CD4-positive, alpha-beta T cell (primary cell): ENCODE measurements at regions not wholly inside any gene's neighbourhood (a gene's known extent, or its start where the extent isn't known, plus 50 kb on each side); places are given as distances from the start of the nearest gene placed in this dataset.

Experiments
- ATAC-seq: fragments of 200-7000 bp; cut with Tn5 transposase; one replicate; pipeline ENCODE4 v1.10.0; 2022; ENCODE audit warnings: mild to moderate bottlenecking; ENCODE audit not compliant: poor library complexity
- CTCF ChIA-PET: fragments of 350-600 bp; sonication (Branson Sonifier 250); formaldehyde crosslinking; loops from one replicate; lab custom pipeline; 2021; ENCODE audit warnings: antibody characterized with exemption, inconsistent platforms; lab: Charles Lee
- POLR2A ChIA-PET: fragments of 350-600 bp; sonication (Branson Sonifier 250); formaldehyde crosslinking; loops from one replicate; lab custom pipeline; 2021; ENCODE audit warnings: antibody characterized with exemption, inconsistent platforms; lab: Charles Lee
- DNase-seq, 14 experiments: peaks; one replicate each; pipeline ENCODE4 v3.0.0-alpha.2; 2013 to 2020; ENCODE audit warnings: mixed read lengths in 2 of 14
- H3K27ac ChIP-seq, 2 donors: one replicate each; pipeline versions ENCODE4 v1.5.1 to v1.7.0; 2013; ENCODE audit warnings: low read length in 2 of 2, low read depth in 1 of 2, mild to moderate bottlenecking in 1 of 2
- H3K27me3 ChIP-seq, 2 experiments: 1 replicate in 1 of 2; 2 replicates in 1 of 2; pipeline versions ENCODE4 v1.6.1 to v1.7.0; 2013; ENCODE audit warnings: low read length in 2 of 2, control low read depth in 1 of 2, mild to moderate bottlenecking in 1 of 2, moderate library complexity in 1 of 2; ENCODE audit not compliant: insufficient read depth in 2 of 2, control insufficient read depth in 1 of 2
- H3K36me3 ChIP-seq: one replicate; pipeline ENCODE4 v1.6.1; 2013; ENCODE audit warnings: low read length, control low read depth; ENCODE audit not compliant: insufficient read depth
- H3K4me1 ChIP-seq: one replicate; pipeline ENCODE4 v1.6.1; 2013; ENCODE audit warnings: low read length, control low read depth; ENCODE audit not compliant: insufficient read depth
- H3K4me3 ChIP-seq: one replicate; pipeline ENCODE4 v1.5.1; 2013; ENCODE audit warnings: mild to moderate bottlenecking, low read length, moderate library complexity
- H3K9me3 ChIP-seq, 2 experiments: 1 replicate in 1 of 2; 2 replicates in 1 of 2; pipeline versions ENCODE4 v1.6.1 to v1.7.0; 2013; ENCODE audit warnings: low read length in 2 of 2, mild to moderate bottlenecking in 2 of 2, control low read depth in 1 of 2, moderate library complexity in 1 of 2; ENCODE audit not compliant: control insufficient read depth in 1 of 2, insufficient read depth in 1 of 2
- H3K27ac Mint-ChIP-seq: one replicate; pipeline ENCODE4 v1.8.0; 2020; ENCODE audit warnings: mixed read lengths
- H3K27me3 Mint-ChIP-seq: one replicate; pipeline ENCODE4 v1.8.0; 2021; ENCODE audit warnings: mixed read lengths
- H3K36me3 Mint-ChIP-seq: one replicate; pipeline ENCODE4 v1.8.0; 2021; ENCODE audit warnings: low read depth, mixed read lengths
- H3K4me1 Mint-ChIP-seq: one replicate; pipeline ENCODE4 v1.8.0; 2021; ENCODE audit warnings: low read depth, mixed read lengths
- H3K4me3 Mint-ChIP-seq: one replicate; pipeline ENCODE4 v1.8.0; 2020; ENCODE audit warnings: mild to moderate bottlenecking, mixed read lengths
- H3K9me3 Mint-ChIP-seq: one replicate; pipeline ENCODE4 v1.8.0; 2020; ENCODE audit warnings: mixed read lengths
- CTCF ChIP-seq: fragments of 200-600 bp; IDR thresholded peaks from one replicate; pipeline ENCODE4 v1.8.0; 2022; ENCODE audit warnings: antibody characterized with exemption, mild to moderate bottlenecking
- intact Hi-C, 2 experiments: fragments of 100-400 bp; cut with DNase I in 1 of 2; cut with micrococcal nuclease in 1 of 2; formaldehyde crosslinking; loops; one replicate each; pipeline versions ENCODE4 v1.15.1 to v1.9.0; 2023 to 2025; cut with DNase I, micrococcal nuclease

- H3K9me3 ChIP-seq = no peaks in the 10 kb centered on the region
- no peaks in the 10 kb centered on the region for H3K27me3 ChIP-seq
- Mint-ChIP-seq H3K27me3 (peaks cover 4% of the 10 kb centered on the region), H3K27ac (no peak overlapping the region), H3K4me1 (no peaks in the 10 kb centered on the region), H3K9me3 (no peaks in the 10 kb centered on the region), H3K36me3 (no peaks in the 10 kb centered on the region), H3K4me3 (no peak overlapping the region)
- TF ChIP-seq CTCF = no peak
- no peak overlapping the region for H3K4me3 ChIP-seq
- ATAC-seq (no peak), DNase-seq (no peak)
- no peak overlapping the region for H3K27ac ChIP-seq
- intact Hi-C loops = no loop called here
- H3K4me1 ChIP-seq = no peaks in the 10 kb centered on the region
- no peaks in the 10 kb centered on the region for H3K36me3 ChIP-seq
- POLR2A ChIA-PET = no interaction called here
- CTCF ChIA-PET = no interaction called here
Measured at GRCh38 chr3:36192901-36193300, 187.4 kb upstream of the STAC start.

DNA sequence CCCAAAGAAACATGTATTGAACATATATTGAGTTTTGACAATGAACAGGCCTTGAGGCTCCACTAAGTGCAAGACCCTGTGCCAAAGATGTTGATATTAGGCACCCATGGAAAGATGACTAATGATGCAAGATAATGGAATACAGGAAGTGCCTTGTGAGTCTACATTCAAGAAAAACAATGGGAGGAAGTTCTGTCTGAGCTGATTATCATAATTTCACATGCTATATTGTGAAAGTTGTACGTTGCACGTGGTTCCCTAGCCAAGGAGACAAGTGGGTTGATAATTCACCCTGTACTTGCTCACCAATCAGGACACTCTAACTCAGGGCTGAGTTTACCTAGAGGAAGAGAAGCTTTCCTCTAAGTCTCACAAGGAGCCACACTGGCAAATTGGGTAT, 186.9 kb upstream of the STAC start:
- ATAC-seq = no peak
- Histone ChIP-seq H3K27ac (no peak overlapping the region), H3K9me3 (no peaks in the 10 kb centered on the region), H3K4me3 (no peak overlapping the region), H3K4me1 (no peaks in the 10 kb centered on the region), H3K36me3 (no peaks in the 10 kb centered on the region), H3K27me3 (no peaks in the 10 kb centered on the region)
- no peaks in the 10 kb centered on the region for H3K4me1 Mint-ChIP-seq
- H3K27ac Mint-ChIP-seq = no peak overlapping the region
- ChIA-PET POLR2A (no interaction called here), CTCF (no interaction called here)
- H3K4me3 Mint-ChIP-seq = no peak overlapping the region
- no peak for TF ChIP-seq CTCF
- no peaks in the 10 kb centered on the region for H3K36me3 Mint-ChIP-seq
- H3K9me3 Mint-ChIP-seq = no peaks in the 10 kb centered on the region
- no peak for DNase-seq
- intact Hi-C loops = no loop called here
- H3K27me3 Mint-ChIP-seq = peaks cover 4% of the 10 kb centered on the region

GRCh38 chr3:36196058-36196457, 184.2 kb upstream of the STAC start:
- ChIA-PET CTCF (interaction anchor here (0.5 kb wide), 1 partner anchor 13 kb away, joined by 3 read pairs; no protein-coding TSS in a partner anchor), POLR2A (no interaction called here)
- Histone ChIP-seq H3K36me3 (no peaks in the 10 kb centered on the region), H3K4me1 (no peaks in the 10 kb centered on the region), H3K27ac (no peak overlapping the region), H3K27me3 (no peaks in the 10 kb centered on the region), H3K4me3 (no peak overlapping the region), H3K9me3 (no peaks in the 10 kb centered on the region)
- ATAC-seq (no peak), DNase-seq (no peak)
- no peak overlapping the region for H3K27ac Mint-ChIP-seq
- H3K27me3 Mint-ChIP-seq = peaks cover 4% of the 10 kb centered on the region
- no peak for TF ChIP-seq CTCF
- no peaks in the 10 kb centered on the region for H3K9me3 Mint-ChIP-seq
- H3K4me1 Mint-ChIP-seq = no peaks in the 10 kb centered on the region
- H3K4me3 Mint-ChIP-seq = no peak overlapping the region
- H3K36me3 Mint-ChIP-seq = no peaks in the 10 kb centered on the region
- intact Hi-C loops = no loop called here
